ENCODE measurements at regions not wholly inside any gene's neighbourhood (a gene's known extent, or its start where the extent isn't known, plus 50 kb on each side); places are given as distances from the start of the nearest gene placed in this dataset.

- DNase-seq, result no peak
Measured at GRCh38 chr13:111541345-111541744, 220.9 kb downstream of the TEX29 start.

- no peak for DNase-seq
Measured at GRCh38 chr13:111541752-111542529, 221.5 kb downstream of the TEX29 start.

GRCh38 chr13:111542530-111543341 lies 222.3 kb downstream of the TEX29 start:
- DNase-seq, result no peak

GRCh38 chr13:111546921-111547675 lies 226.7 kb downstream of the TEX29 start:
- no peak for DNase-seq

- no peak for DNase-seq
Measured at GRCh38 chr13:111547726-111548273, 227.4 kb downstream of the TEX29 start.

- DNase-seq, result no peak
Measured at GRCh38 chr13:111548301-111548700, 227.9 kb downstream of the TEX29 start.

GRCh38 chr13:111548805-111549204 lies 228.4 kb downstream of the TEX29 start:
- DNase-seq, result no peak

DNA sequence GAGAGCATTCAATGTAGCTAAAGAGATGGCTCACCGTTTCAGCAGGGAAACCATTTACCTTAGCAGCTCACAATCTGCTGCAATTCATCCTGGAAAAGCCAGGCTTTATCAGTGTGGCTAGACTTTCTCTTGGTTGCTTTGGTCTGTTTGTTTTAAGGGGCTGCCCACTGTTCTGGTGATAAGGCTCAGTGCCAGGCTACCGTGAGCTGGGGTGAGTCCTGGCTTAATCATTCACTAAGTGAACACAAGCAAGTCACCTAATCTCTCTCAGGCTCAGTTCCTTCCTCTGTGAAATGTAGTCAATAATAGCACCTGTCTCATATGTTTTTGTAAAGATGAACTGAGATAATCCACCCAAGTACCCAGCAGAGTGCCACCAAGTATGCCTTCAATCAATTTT lies 229.0 kb downstream of the TEX29 start:
- no peak for DNase-seq

DNA sequence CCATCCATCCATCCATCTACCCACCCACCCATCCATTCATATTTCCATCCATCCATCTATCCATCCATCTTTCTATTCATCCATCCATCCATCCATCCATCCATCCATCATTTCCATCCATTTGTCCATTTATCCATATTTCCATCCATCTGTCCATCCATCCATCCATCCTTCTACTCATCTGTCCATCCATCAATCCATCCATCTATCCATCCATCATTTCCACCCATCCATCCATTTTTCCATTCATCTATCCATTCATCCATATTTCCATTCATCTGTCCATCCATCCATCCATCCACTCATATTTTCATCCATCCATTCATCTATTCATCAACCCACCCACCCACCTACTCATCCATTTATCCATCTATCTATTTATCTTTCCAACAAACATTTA lies 229.6 kb downstream of the TEX29 start:
- DNase-seq, result no peak

GRCh38 chr13:111551204-111551820 lies 230.9 kb downstream of the TEX29 start:
- DNase-seq, result no peak

GRCh38 chr13:111552891-111553655 lies 232.6 kb downstream of the TEX29 start:
- DNase-seq, result no peak

DNA sequence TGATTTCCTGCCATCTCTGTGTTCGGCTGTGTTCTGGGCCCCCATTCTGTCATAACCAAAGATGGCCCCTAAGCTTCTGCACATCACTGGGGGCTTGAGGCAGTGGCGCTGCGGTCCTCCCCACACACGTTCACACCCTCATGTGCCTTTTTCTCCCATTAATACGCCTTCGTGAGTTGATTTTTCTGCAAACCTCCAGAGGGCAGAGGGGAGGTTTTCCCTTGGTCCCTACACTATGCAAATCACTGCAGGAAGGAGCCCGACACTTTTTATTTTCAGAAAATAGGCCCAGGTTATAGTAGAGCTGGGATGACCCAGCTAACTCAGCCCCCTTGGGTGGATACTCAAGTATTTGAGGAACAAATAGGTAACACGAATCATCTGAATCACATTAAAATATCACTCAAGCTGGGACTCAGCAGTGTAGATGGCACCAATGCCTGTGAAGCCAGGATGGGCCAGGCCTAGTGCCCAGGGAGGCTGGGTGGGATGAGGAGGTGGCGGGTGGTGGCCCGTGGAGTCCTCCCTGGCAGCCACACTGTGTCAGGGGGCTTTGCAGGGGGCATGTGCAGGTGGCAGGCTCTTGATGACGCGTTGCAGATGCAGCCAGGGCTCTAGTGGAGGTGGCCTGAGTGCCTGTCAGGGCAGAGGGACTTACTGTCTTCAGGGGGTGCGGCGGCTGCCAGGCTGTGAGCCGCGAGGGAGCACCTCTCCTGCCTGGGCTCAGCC lies 234.3 kb downstream of the TEX29 start:
- DNase-seq, result no peak

- DNase-seq, result no peak
Measured at GRCh38 chr13:111555268-111555808, 234.9 kb downstream of the TEX29 start.

- no peak for DNase-seq
Measured at GRCh38 chr13:111555903-111556302, 235.5 kb downstream of the TEX29 start.

DNA sequence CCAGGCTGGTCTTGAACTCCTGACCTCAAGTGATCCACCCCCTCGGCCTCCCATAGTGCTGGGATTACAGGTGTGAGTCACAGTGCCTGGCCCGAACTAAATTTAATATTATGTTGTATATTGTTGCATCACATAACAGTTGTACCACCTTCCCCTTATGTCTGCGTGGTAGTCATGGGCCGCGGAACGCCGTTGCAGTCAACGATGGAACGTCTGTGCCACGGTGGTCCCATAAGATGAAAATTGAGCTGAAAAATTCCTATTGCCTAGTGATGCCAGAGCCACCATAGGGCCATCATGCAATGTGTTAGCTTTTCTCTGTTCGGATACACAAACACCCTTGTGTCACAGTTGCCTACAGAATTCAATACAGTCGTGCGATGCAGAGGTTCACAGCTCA lies 236.1 kb downstream of the TEX29 start:
- no peak for DNase-seq

- DNase-seq, result no peak
Measured at GRCh38 chr13:111557921-111558699, 237.7 kb downstream of the TEX29 start.

DNA sequence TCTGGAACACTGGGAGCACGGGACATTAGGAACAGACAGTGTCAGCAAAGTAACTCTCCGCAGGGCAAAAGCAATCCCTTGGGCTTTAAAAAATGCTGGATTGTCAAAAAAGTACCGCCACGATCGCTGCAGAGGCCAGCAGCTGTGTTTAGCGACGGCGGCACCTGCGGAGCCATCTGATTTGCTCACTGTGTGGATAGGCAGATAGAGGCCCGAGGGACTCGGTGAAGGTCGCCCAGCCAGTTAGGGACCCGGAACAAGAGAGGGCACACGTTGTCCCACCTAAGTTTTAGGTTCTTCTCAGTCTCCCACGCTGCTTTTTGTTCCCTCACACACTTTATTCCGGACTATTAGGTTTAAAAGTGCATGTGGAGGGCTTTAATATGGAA lies 238.3 kb downstream of the TEX29 start:
- DNase-seq, result no peak

- peak; percentile 74 for DNase-seq
Measured at GRCh38 chr13:111559612-111560403, 239.4 kb downstream of the TEX29 start.

DNA sequence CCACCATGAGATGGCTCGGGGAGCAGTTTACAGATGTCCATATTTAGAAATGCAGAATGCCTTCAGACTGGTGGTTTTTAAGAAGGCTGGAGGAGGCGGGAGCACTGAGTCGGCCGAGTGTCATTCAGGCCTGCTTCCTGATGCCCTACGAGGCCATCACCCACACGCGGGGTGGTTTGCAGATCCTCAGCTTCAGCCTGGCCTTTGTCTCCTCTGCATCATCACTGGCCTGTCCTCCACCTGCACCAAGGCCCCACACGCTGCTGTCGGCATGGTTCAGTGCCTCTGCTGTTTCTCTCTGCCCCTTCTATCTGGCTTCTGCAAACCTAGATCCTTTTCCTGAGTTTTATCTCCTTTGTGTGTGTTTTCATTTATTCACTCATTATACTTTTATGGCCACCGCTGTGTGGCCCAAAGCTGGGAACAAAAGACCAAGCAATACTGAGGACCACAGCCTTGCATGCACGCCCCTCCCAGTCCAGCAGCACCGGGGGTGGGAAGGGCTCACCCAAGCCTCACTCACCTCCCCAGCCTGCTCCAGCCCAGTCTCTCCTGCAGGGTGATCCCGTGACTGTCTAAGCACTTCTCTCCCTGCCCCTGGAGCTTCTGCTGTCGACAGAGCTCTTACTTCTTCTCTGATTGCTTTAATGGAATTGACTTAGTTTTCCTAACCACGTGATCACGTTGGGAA lies 240.8 kb downstream of the TEX29 start:
- DNase-seq, result no peak

All from COR-L47 (cell line).